GM19455 (cell line): ENCODE measurements at regions not wholly inside any gene's neighbourhood (a gene's known extent, or its start where the extent isn't known, plus 50 kb on each side); places are given as distances from the start of the nearest gene placed in this dataset.

ENCODE experiments used
- ATAC-seq: cut with Tn5 transposase; IDR thresholded peaks from one replicate; pipeline ENCODE4 v1.9.1; 2021; ENCODE audit not compliant: unreplicated experiment

DNA sequence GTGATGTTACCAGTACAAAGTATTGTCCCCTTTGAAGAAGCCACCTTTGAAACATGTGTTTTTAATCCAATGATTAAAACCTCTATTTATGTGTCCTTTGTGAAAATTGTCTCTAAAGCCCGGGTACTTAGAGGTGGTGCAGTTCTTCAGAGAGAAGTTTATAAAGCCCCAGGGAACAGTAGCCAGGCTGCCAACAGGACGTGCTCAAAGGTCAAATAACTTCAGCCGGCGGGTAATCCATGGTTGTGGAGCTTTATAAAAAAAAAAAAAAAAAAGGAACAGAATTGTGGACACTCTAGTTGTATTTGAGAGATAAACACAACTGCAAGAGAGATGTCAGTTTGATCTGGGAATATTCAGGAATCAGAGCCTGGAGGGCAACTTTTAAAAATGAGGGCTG, 57.9 kb upstream of the CTNND2 start:
- no peak for ATAC-seq

DNA sequence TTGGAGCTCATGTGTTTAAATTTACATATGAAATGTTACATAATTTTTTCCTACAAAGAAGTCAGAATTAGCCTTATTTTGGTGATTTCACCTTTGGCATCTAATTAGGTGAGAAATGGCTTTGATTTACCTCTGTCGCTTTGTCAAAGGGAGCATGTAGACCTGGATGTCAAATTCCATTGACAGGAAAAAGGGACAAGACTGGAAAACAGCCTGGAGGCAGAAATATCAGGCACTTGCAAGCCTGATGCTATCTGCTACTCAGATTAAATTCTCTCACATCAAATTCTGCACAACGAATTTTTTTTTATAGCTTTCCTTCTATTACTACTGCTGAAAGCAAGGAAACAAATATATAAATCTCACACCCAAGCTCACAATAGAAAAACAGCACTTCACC, 54.1 kb upstream of the CTNND2 start:
- no peak for ATAC-seq

DNA sequence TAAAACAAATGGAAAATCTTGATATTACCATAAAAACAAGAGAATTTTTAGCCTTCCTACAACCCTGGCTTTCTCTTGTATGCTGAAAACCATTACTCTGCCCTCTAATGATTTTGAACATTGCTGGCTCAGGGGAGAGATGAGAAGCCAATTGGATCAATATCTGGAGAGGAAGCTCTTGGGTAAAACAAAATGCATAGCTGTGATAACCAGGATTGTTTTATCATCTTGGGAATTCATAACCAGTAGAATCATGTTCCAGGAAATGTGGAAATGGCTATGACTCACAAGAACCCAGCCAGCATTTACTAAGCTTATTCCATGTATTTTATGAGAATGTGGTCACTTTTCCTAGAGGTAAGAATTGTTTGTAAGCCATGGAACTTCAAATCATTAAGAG, 51.1 kb upstream of the CTNND2 start:
- no peak for ATAC-seq
